ENCODE measurements at regions not wholly inside any gene's neighbourhood (a gene's known extent, or its start where the extent isn't known, plus 50 kb on each side); places are given as distances from the start of the nearest gene placed in this dataset.
"Not testable (repeated sequence)": the region's sequence is repeated elsewhere in the genome, so short reads cannot be mapped to it uniquely, and the experiment has no call there.

DNA sequence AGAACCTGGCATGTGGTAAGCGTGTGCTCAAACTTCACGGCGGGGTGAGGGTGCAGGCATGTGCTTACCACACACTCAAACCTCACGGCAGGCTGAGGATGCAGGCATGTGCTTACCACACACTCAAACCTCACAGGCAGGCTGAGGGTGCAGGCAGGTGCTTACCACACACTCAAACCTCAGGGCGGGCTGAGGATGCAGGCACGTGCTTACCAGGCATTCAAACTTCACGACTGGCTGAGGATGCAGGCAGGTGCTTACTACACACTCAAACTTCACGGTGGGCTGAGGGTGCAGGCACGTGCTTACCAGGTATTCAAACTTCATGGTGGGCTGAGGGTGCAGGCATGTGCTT is 105.0 kb upstream of the ALKAL2 start:
- DNase-seq: no peak

DNA sequence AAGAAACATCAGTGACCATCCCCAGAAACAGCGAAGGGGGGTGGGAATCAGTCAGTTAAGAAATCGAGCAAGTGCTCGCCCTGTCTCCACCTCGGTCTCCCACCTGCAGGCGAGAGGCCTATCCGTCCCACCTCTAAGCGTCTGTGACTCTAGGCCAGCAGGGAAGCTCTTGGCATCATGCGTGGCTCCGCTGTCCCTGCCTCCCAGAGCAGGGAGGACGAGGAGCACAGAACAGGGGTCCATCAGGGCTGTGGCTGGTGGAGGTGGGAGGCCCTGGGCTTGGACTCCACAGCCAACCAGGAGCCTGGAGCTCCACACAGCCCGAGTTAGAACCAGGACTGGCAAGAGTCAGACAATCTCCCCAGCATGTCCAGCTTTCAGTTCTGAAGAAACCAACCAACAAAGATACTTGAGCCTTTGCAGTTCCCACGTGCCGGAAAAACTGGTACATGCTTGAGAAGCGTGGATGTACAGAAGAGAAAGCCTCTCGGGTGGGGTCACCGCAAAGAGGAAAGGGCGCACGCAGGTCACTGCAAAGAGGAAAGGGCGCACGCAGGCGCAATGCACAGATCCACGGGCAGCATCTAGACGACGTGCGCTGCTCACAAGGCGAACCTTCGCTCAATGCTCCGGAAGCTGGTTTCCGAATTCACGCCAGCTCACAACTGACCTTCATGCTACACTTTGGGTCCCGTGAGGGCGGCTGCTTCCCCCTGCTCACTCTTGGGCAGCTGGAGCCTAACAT is 104.5 kb upstream of the ALKAL2 start:
- DNase-seq: no peak

DNA sequence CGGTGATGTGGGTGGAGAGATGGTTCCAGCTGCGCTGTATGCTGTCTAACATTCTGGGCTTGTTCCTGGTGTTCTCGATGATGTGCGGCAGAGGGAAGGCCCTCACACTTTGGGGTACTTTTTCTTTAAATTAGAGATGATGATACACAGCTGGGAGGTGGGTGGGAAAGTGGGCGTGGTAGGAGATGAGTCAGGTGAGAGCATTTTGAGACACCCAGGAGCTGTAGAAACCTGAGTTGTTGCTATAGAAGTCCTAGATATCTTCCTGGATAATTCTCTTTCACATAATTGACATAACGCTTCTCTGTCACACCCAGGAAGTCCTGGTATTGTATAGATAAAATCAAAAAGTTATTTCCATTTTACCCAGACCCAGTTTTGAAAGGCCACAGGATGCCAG is 103.8 kb upstream of the ALKAL2 start:
- DNase-seq: no peak

DNA sequence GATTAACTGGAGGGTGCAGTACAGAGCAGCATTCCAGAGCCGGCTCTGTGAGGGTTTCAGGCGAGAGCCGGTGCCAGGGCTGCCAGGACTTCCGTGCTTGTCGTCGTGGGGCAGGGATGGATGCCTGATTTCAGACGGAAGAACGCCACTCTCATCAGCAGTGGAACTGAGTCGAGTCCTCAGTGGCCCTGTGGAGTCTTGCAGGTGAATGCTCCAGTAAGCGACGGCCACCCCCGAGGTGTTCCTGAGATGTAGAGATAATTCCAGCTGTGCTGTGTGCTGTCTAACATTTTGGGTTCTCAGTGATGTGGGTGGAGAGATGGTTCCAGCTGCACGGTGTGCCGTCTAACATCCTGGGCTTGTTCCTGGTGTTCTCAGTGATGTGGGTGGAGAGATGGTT is 103.1 kb upstream of the ALKAL2 start:
- DNase-seq: no peak

DNA sequence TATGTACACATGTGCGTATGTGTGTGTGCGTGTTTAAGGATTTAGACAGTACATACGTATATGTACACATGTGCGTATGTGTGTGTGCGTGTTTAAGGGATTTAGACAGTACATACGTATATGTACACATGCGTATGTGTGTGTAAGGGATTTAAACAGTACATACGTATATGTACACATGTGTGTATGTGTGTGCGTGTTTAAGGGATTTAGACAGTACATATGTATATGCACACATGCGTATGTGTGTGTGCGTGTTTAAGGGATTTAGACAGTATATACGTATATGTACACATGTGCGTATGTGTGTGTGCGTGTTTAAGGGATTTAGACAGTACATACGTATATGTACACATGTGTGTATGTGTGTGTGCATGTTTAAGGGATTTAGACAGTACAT is 102.1 kb upstream of the ALKAL2 start:
- not testable (repeated sequence) for DNase-seq

DNA sequence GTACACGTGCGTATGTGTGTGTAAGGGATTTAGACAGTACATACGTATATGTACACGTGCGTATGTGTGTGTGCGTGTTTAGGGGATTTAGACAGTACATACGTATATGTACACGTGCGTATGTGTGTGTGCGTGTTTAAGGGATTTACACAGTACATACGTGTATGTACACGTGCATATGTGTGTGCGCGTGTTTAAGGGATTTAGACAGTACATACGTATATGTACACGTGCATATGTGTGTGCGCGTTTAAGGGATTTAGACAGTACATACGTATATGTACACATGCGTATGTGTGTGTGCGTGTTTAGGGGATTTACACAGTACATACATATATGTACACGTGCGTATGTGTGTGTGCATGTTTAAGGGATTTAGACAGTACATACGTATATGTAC is 100.9 kb upstream of the ALKAL2 start:
- not testable (repeated sequence) for DNase-seq

DNA sequence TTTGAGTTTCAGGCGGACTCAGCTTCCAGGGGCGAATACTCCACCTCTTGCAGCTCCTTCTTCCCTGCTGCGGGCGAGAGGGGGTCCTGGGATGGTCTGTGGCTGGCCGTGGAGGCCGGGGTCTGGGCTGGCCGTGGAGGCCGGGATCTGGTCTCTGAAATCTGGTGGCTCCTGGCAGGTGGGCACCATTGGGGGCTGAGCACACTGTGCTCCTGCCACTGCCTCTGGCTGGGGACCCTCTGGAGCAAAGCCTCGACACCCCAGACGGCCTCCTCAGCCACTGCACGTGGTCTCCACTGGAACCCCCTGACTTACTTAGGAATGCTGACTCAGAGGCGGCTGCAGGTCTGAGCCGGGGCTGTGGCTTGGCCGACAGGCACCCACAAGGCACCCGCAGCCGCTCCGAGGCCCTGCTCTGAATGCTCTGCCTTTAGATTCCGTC is 100.1 kb upstream of the ALKAL2 start:
- no peak for DNase-seq

DNA sequence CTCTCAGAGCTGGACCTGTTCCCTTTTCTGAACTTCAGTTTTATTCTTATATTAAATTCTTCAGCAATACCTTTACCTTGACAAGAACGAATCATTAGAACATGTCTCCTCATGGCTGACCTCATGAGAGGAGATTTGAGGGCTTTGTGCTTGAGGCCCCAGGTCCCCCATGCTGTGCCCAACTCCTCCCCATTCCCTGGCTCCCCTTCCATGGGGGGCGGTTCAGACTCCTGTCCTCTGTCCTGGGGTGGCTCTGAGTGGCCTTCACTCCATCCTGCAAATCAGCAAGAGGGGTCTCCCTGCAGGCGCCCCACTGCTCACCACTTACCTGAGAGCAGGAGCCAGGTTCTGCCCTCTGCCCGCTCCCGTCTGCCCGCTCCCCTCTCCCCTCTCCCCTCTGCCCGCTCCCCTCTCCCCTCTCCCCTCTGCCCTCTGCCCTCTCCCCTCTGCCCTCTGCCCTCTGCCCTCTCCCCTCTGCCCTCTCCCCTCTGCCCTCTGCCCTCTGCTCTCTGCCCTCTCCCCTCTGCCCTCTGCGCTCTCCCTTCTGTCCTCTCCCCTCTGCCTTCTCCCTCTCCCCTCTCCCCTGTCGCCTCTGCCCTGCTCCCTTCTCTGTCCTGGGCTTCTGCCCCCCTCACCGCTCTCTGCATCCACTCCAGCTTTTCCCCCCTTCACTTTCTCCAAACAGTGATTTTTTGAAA is 98.7 kb upstream of the ALKAL2 start:
- DNase-seq: no peak

DNA sequence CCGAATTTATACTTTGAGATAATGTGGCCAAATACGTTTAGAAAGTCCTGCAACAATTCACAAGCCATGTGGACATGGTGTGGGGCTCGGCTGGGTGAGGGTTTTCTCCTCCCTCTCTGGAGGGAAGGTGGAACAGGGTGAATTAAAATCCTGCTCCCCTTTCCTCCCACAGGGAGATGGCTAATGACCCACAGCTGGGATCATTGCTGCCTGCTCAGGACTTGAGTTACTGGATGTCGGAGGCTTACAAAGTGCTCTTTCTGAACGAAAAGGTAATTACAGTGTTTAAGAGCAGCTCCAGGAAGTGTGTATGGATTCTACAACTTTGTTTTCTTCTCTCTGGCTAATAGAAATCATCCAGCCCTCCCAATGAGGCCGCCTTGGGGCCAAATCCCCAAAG is 97.9 kb upstream of the ALKAL2 start:
- DNase-seq: no peak

DNA sequence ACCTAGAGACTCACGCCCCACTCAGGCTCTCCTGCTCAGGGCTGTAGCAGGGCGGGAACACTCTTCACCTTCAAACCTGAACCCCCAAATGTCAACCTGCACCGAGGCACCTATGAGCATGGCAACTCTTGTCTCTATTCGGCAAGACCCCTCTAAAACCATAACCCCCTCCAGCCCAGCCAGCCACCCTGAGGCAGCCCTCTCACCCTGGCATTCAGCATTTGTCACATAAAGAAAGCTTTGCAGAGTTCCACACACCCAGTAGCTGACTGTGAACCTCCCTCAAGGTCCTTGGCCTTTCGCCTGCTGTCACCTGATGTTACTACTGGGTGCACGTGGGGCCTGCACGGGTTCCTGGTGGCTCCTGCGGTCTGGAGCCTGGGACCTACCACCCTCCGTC is 97.2 kb upstream of the ALKAL2 start:
- DNase-seq: no peak

DNA sequence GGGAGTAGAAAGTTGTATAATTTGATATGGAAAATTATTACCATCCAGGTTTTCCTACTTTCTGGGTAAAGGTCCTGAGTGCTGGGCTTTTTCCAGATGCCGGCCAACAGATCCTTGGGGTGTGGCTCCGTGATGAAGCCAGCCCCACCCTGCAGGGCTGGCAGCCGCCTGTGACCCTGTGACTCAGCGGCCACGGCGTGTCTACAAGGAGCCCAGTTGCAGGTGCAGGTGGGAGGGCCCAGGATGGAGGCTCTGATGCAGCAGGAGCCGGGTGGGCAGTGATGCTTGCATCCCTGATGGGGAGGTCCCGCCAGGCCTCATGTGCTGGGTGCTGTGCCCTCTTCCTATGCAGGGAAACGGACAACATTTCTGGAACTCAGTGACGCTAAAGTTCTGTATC is 96.0 kb upstream of the ALKAL2 start:
- no peak for DNase-seq

DNA sequence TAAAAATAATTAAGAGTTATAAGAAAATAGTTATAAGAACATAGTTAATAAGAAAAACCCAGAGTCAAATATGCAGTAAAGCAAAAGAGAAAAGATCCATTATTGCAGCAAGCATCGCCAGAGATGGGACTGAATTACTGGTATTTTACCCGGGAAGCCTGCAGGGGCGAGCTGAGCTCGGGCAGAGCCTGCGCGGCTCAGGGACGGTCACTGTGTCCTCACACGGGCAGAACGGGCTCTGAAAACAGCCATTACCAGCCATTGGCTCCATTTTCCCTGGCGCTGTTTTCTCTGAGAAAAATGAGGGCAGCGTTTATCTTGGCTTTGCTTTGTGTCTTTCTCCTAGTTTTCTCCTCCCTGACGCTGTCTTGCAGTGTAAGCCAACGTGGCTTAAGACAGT is 95.3 kb upstream of the ALKAL2 start:
- DNase-seq: no peak

DNA sequence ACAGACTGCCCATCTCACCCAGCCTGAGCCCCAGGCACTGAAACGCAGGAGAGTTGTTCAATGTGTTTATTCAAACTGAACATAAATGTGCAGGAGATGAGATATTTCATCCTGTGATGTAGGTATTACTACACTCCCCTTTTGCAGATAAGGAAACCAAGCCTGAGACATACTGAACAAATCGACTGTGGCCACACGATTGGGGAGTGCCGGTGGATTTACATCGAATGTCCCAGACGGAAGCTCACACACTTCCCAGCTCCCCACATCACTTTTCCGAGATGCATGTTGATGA is 94.8 kb upstream of the ALKAL2 start:
- DNase-seq: no peak

DNA sequence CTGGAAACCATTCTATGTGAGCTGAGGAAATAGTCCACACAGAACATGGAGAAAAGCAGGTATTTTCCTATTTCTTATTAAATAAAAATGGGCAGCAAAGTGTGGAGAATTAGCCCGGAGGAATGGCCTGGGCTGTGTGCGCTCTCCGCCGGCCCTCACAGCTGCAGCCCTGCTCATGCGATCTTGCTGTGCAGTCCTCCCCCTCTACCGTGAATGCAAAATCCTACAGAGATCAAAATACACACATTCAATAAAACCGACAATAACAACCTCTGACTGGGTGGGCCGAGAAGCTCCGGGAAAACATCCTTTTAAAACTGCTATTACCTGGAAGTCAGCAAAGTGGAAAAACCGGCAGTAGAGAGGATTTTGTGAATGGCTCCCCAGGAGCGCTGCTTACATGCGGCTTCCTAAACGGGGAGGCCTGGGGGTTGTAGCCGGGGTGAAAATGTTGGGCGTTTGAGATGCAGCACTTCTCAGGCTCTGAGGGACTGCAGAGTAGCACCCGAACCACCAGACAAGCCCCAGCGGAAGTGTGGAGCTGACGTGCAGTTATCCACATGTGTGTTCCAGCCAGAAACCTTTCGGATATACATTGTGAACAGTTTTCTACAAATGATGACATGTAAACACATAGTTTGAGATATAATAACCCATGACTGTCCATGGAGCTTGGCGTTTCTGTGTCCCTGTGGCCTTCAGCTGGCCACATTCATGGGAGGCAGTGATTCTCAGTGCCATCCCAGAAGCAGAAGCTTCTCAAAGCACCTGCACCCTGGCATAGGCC is 94.2 kb upstream of the ALKAL2 start:
- no peak for DNase-seq

DNA sequence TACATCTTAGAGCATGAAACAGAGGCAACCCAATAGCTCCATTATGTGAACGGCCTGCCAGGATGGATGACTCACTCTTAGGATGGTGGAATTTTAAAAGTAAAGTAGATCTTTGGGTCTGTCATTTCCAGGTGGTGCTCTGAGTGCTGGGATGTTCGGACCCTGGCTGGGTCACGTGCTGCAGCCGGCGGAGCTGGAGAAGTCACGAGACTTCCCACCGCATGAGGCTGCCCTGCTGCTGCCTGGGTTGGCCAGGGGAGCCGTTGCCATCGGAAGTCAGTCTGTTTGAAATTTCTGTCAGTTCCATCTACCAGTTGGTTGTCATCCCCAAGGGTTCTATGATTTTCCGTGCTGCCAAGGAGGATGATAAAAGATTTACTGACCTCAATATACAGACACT is 93.3 kb upstream of the ALKAL2 start:
- DNase-seq: no peak

DNA sequence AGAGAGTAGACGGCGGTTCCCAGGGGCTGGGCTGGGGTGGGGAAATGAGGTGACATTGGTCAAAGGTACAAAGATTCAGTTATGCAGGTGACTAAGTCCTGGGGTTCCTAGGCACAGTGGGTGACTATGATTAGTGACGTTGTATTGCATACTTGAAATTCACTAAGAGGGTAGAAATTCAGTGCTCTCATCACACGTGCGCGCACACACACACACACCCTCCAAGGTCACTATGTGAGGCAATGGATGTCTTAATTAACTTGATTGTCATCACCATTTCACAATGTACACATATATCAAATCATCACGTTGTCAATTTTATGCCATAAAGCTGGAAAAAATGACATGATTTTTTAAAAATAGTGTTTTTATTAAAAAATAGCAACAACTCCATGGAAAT is 92.9 kb upstream of the ALKAL2 start:
- no peak for DNase-seq

DNA sequence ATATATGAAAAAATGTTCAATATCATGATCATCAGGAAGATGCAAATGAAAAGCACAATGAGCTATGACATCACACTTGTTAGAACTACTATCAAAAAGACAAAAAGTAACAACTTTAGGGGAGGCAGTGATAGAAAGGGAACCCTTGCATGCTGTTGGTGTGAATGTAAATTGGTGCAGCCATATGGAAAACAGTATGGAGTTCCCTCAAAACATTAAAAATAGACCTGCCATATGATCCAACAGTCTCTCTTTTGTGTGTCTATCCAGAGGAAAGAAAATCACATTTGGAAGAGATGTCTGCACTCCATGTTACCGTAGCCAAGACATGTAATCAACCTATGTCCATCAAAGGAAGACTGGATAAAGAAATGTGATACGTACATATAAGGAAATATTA is 92.3 kb upstream of the ALKAL2 start:
- no peak for DNase-seq

DNA sequence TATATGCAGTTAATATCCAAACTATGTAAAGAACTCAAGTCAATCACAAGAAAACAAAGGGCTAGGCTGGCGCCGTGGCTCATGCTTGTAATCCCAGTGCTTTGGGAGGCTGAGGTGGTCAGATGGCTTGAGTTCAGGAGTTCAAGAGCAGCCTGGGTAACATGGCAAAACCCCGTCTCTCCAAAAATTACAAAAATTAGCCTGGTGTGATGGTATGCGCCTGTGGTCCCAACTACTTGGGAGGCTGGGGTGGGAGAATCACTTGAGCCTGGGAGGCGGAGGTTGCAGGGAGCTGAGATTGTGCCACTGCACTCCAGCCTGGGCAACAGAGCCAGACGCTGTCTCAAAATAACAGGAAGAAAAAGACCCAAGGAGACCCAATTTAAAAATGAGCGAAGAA is 91.9 kb upstream of the ALKAL2 start:
- DNase-seq: no peak

DNA sequence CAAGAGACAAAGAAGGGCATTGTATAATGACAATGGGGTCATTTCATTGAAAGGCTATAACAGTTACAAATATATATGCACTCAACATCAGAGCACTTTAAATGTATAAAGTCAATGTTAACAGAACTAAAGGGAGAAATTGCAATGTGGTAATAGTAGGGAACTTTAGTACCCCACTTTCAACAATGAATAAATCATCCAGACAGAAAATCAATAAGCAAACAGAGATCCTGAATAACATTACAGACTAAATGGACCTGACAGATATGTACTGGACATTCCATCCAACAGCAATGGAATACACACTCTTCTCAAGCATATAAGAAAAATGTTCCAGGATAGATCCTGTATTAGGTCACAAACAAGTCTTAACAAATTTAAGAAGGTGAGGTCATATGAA is 90.5 kb upstream of the ALKAL2 start:
- DNase-seq: no peak

DNA sequence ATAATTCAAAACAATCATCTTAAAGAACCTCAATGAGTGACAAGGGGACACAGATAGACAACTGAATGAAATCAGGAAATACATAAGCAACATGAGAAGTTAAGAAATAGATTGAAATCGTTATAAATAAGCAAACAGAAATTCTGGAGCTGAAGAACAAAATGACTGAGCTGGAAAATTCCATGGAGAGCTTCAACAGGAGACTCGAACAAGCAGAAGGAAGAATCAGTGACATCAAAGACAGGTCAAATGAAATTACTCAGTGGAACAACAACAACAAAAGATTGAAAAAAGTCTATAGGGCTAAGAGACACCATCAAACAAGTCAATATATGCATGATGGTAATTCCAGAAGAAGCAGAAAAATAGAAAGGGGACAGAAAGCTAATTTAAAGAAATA is 89.5 kb upstream of the ALKAL2 start:
- DNase-seq: no peak

DNA sequence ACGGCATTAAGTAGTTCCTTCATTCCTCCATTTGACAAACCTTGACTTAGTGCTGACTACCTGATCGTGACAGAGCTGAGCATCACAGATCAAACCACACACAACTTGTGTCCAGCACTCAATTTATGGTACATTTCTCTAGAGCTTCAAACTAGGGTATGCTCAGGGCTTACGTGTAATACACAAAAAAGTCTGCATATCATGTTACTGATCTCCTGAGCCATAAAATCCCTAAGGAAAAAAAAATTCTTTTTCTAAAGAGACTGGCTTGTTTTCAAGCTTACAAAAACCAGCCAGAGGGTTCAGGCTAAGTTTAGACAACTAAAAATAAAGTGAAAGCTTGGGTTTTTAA is 88.0 kb upstream of the ALKAL2 start:
- DNase-seq: no peak

DNA sequence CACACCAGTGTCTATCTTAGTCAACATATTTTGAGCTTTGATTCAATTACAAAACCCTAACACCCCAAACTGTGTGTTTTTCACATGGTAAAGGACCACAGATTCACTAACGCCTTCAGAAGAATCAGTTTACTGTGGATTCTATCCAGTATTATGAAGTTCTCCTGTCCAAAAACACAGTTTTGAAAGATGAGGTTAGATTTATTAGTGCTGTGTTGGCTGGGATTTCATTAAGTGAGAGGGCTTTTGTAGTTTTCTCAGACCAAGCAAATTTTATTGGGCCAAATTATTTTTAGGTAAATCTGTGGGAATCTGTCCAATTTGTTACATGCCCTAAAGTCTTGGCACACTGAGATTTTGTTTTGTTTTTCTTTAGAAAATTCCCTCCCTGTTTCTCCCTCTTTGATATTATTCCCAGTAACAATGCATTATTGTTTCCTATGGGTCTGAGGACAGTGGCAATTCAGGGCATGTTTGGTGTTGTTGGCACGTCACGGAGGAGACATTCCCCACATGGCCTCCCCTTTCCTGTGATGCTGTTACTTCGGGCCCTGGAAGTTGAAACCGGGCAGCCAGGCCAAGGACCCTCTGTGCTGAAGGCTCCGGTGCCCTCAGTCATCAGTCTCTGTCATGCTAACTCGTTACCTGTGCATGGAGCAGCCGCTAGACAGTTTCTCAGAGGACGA is 87.5 kb upstream of the ALKAL2 start:
- DNase-seq: no peak

DNA sequence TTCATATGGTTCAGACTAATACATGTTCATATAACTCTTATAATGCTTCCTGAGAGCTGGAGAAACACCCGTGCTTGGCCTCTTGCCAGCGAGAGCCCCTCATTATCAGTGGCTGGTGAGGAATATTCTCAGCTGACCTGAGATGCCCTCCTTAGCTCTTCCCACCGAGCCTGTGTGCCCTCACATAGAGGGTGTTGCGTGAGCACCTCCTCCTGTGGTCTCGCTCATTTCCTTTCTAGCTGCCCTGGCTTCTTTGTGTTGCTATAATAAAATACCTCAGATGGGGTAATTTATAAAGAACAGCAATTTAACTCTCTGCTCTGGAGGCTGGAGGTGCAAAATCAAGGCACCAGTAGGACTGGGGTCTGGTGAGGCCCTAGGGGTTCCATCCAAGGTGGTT is 80.5 kb upstream of the ALKAL2 start:
- DNase-seq: no peak

DNA sequence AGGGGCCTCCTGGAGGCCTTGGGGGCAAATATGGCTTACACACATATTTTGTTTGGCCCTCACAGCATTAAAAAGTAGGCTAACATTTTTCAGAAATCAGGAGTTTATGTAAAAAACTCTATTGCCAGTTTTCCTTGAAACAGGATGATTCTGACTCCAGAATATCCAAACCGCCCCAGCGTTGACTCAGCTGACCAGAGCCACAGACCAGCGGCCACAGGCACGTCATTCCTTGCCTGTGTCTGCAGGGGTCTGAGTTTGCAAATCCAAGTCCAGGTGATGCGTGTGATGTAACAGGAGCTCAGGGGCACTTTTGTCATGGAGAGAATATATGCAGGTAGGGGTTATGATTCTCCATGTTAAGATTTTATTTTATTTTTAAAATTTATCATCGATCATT is 79.4 kb upstream of the ALKAL2 start:
- no peak for DNase-seq

All from DMS79 treated with DMSO at 0.1 percent for 48 hours (cell line).